B cell (primary cell): ENCODE measurements at regions not wholly inside any gene's neighbourhood (a gene's known extent, or its start where the extent isn't known, plus 50 kb on each side); places are given as distances from the start of the nearest gene placed in this dataset.

ENCODE experiments used
- ATAC-seq: fragments of 200-7000 bp; cut with Tn5 transposase; one replicate; pipeline ENCODE4 v1.10.0; 2021; ENCODE audit warnings: low read depth, mild to moderate bottlenecking, moderate number of reproducible peaks, moderate library complexity
- CTCF ChIA-PET: fragments of 350-600 bp; sonication (Branson Sonifier 250); formaldehyde crosslinking; loops from one replicate; lab custom pipeline; 2021; ENCODE audit warnings: antibody characterized with exemption, inconsistent platforms; lab: Charles Lee
- POLR2A ChIA-PET: fragments of 350-600 bp; sonication (Branson Sonifier 250); formaldehyde crosslinking; loops from one replicate; lab custom pipeline; 2021; ENCODE audit warnings: antibody characterized with exemption; lab: Charles Lee
- DNase-seq: peaks from one replicate; pipeline ENCODE4 v3.0.0; 2013
- H2AFZ ChIP-seq: 2 replicates; pipeline ENCODE4 v1.6.1; 2012; ENCODE audit warnings: mild to moderate bottlenecking, low read depth, low read length; ENCODE audit not compliant: insufficient read depth, poor library complexity, severe bottlenecking
- H3K27ac ChIP-seq, 2 donors: 1 replicate in 1 of 2; 2 replicates in 1 of 2; pipeline ENCODE4 v1.5.1; 2012 to 2013; ENCODE audit warnings: low read length in 2 of 2, mild to moderate bottlenecking in 2 of 2, moderate library complexity in 1 of 2
- H3K27me3 ChIP-seq, 4 experiments: fragments of 200-600 bp in 1 of 4; sonication (generic) in 1 of 4; replicated peaks in 1 of 4; 1 replicate in 2 of 4; 2 replicates in 2 of 4; pipeline versions ENCODE4 v1.6.1 to v1.7.0; 2013 to 2016; ENCODE audit warnings: low read length in 3 of 4, mild to moderate bottlenecking in 2 of 4, mixed read lengths in 1 of 4, moderate library complexity in 1 of 4; ENCODE audit not compliant: insufficient read depth in 4 of 4, control insufficient read depth in 3 of 4; ENCODE audit errors: control extremely low read depth in 1 of 4
- H3K36me3 ChIP-seq, 2 experiments: replicated peaks in 1 of 2; 1 replicate in 1 of 2; 2 replicates in 1 of 2; pipeline versions ENCODE4 v1.6.1 to v1.7.1; 2013; ENCODE audit warnings: low read length in 1 of 2; ENCODE audit not compliant: insufficient read depth in 2 of 2, control insufficient read depth in 1 of 2; ENCODE audit errors: control extremely low read depth in 1 of 2, extremely low read depth in 1 of 2
- H3K4me1 ChIP-seq, 2 donors: fragments of 200-600 bp in 1 of 2; sonication (generic) in 1 of 2; 1 replicate in 1 of 2; 2 replicates in 1 of 2; pipeline versions ENCODE4 v1.5.1 to v1.6.1; 2013 to 2017; ENCODE audit warnings: low read length in 2 of 2; ENCODE audit not compliant: control insufficient read depth in 2 of 2, insufficient read depth in 2 of 2
- H3K4me2 ChIP-seq: replicated peaks from 2 replicates; pipeline ENCODE3; 2012; ENCODE audit warnings: mild to moderate bottlenecking, low read depth, low read length; ENCODE audit not compliant: poor library complexity, severe bottlenecking
- H3K4me3 ChIP-seq, 5 experiments: fragments of 200-600 bp in 1 of 5; sonication (generic) in 1 of 5; 1 replicate in 3 of 5; 2 replicates in 2 of 5; pipeline versions ENCODE4 v1.5.1 to v1.7.0; 2011 to 2016; ENCODE audit warnings: low read length in 4 of 5, mild to moderate bottlenecking in 4 of 5, low read depth in 2 of 5, control low read depth in 1 of 5, moderate library complexity in 1 of 5; ENCODE audit not compliant: insufficient read depth in 1 of 5; ENCODE audit errors: control extremely low read depth in 1 of 5, extremely low read depth in 1 of 5
- H3K79me2 ChIP-seq: fragments of 200-600 bp; sonication (generic); one replicate; pipeline ENCODE4 v1.6.0; 2016; ENCODE audit warnings: low read length; ENCODE audit not compliant: control insufficient read depth, insufficient read depth
- H3K9ac ChIP-seq: fragments of 200-600 bp; sonication (generic); 2 replicates; pipeline ENCODE4 v1.6.1; 2017; ENCODE audit warnings: mild to moderate bottlenecking, low read length, moderate library complexity
- H3K9me3 ChIP-seq, 3 donors: one replicate each; pipeline versions ENCODE4 v1.6.1 to v1.7.1; 2013; ENCODE audit warnings: low read length in 2 of 3; ENCODE audit not compliant: control insufficient read depth in 2 of 3, insufficient read depth in 1 of 3; ENCODE audit errors: control extremely low read depth in 1 of 3
- H4K20me1 ChIP-seq: 2 replicates; pipeline ENCODE4 v1.6.0; 2012; ENCODE audit warnings: mild to moderate bottlenecking, low read length; ENCODE audit not compliant: insufficient read depth, control insufficient read depth, poor library complexity, severe bottlenecking
- H3K27ac Mint-ChIP-seq: one replicate; pipeline ENCODE4 v1.8.0; 2021; ENCODE audit warnings: mixed read lengths
- H3K27me3 Mint-ChIP-seq: one replicate; pipeline ENCODE4 v1.8.0; 2021; ENCODE audit warnings: mixed read lengths
- H3K4me1 Mint-ChIP-seq: one replicate; pipeline ENCODE4 v1.8.0; 2021; ENCODE audit warnings: mixed read lengths
- H3K4me3 Mint-ChIP-seq: one replicate; pipeline ENCODE4 v1.8.0; 2021; ENCODE audit warnings: mixed read lengths
- H3K9me3 Mint-ChIP-seq: one replicate; pipeline ENCODE4 v1.8.0; 2022; ENCODE audit warnings: mixed read lengths; ENCODE audit not compliant: insufficient read depth
- CTCF ChIP-seq: fragments of 200-600 bp; IDR thresholded peaks from one replicate; pipeline ENCODE4 v1.8.0; 2022; ENCODE audit warnings: antibody characterized with exemption, mild to moderate bottlenecking
- EZH2 ChIP-seq: IDR thresholded peaks from 2 replicates; pipeline ENCODE4 v1.6.1; 2012; ENCODE audit warnings: borderline replicate concordance, low read depth, mild to moderate bottlenecking, moderate library complexity, low read length; ENCODE audit not compliant: insufficient read depth, poor library complexity, severe bottlenecking
- WGBS: methylation state at CpG from one replicate; pipeline ENCODE4 v1.1.5; 2013; ENCODE audit warnings: missing lambda C conversion rate; ENCODE audit not compliant: insufficient coverage; 5-methylcytosine and 5-hydroxymethylcytosine counted together
- intact Hi-C: fragments of 100-400 bp; cut with micrococcal nuclease; formaldehyde crosslinking; loops from one replicate; pipeline ENCODE4 v1.10.0; 2022

GRCh38 chr2:7666596-7667259, 749.5 kb downstream of the RNF144A start:
- WGBS, result 93% methylated on average over 8 of the region's 10 CpGs
- no peaks in the 10 kb centered on the region for H3K36me3 ChIP-seq
- no peaks in the 10 kb centered on the region for H3K79me2 ChIP-seq
- intact Hi-C loops, result loop anchor here (10.0 kb wide), 1 partner anchor 1018 kb away; the partner anchor contains the start of gene ID2
- no peaks in the 10 kb centered on the region for H3K4me1 Mint-ChIP-seq
- H3K9me3 ChIP-seq, result no peaks in the 10 kb centered on the region
- ChIA-PET POLR2A (no interaction called here), CTCF (no interaction called here)
- H3K27me3 ChIP-seq, result no peaks in the 10 kb centered on the region
- H3K9me3 Mint-ChIP-seq, result no peaks in the 10 kb centered on the region
- H3K9ac ChIP-seq, result no peak overlapping the region
- TF ChIP-seq CTCF, result no peak
- H3K4me2 ChIP-seq, result no peak overlapping the region
- ATAC-seq (no peak), DNase-seq (no peak)
- no peak overlapping the region for H2AFZ ChIP-seq
- H4K20me1 ChIP-seq, result no peaks in the 10 kb centered on the region
- no peak overlapping the region for H3K27ac ChIP-seq
- H3K4me3 ChIP-seq, result no peak overlapping the region
- no peak overlapping the region for H3K4me3 Mint-ChIP-seq
- no peaks in the 10 kb centered on the region for H3K4me1 ChIP-seq
- H3K27ac Mint-ChIP-seq, result no peak overlapping the region
- H3K27me3 Mint-ChIP-seq, result no peaks in the 10 kb centered on the region

DNA sequence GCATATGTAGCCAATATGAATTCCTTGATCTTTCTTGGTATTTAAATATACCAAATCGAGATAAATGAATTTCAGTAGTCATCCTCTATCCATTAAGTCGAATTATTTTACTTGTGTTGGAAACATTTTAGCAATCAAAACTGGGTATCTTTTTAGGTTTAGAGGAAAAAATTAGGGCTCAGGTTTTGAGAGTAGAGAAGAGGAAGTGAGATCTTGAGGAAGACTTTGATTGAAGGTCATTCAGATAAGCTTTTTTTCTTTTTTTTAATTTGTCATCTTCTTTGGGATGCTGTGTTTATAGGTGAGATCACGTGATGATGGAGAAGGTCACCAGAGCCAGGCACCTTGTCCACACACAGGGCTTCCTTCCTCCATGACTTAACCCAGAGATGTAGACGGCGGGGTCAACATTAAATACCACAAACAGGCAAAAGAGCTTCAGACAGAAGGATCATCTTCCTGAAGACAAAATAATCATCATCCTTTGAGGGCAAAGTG, 750.1 kb downstream of the RNF144A start:
- CTCF ChIA-PET, result no interaction called here
- DNase-seq (no peak), ATAC-seq (no peak)
- Histone ChIP-seq H3K9me3 (peaks cover 0 to 6% (median 0%) of the 10 kb centered on the region in 3 donors), H3K9ac (no peak overlapping the region), H3K4me2 (no peak overlapping the region), H2AFZ (no peak overlapping the region), H3K4me3 (no peak overlapping the region), H3K36me3 (no peaks in the 10 kb centered on the region), H3K27me3 (no peaks in the 10 kb centered on the region), H3K4me1 (no peaks in the 10 kb centered on the region), H3K79me2 (no peaks in the 10 kb centered on the region), H4K20me1 (no peaks in the 10 kb centered on the region), H3K27ac (no peak overlapping the region)
- no peaks in the 10 kb centered on the region for H3K9me3 Mint-ChIP-seq
- H3K4me3 Mint-ChIP-seq, result no peak overlapping the region
- POLR2A ChIA-PET, result no interaction called here
- no peaks in the 10 kb centered on the region for H3K27me3 Mint-ChIP-seq
- H3K4me1 Mint-ChIP-seq, result no peaks in the 10 kb centered on the region
- WGBS, result no CpG with 5 or more reads among the region's 5 CpGs
- intact Hi-C loops, result loop anchor here (10.0 kb wide), 1 partner anchor 1017 kb away; the partner anchor contains the start of gene ID2
- H3K27ac Mint-ChIP-seq, result no peak overlapping the region
- TF ChIP-seq EZH2, result no peak
- TF ChIP-seq CTCF, result no peak
